Testis (tissue), 2 donors: ENCODE measurements at regions not wholly inside any gene's neighbourhood (a gene's known extent, or its start where the extent isn't known, plus 50 kb on each side); places are given as distances from the start of the nearest gene placed in this dataset.

ENCODE experiments used
- POLR2A ChIP-seq: fragments of 450-650 bp; IDR thresholded peaks from one replicate; pipeline ENCODE4 v1.6.1; 2017; ENCODE audit warnings: antibody characterized with exemption, mild to moderate bottlenecking, moderate library complexity
- TF ChIP-seq, protein P1 (sequence below), 3 experiments: fragments of 450-650 bp in 2 of 3; fragments of 200-600 bp in 1 of 3; sonication (generic) in 1 of 3; IDR thresholded peaks; one replicate each; pipeline ENCODE4 v1.5.1; 2016 to 2019; ENCODE audit warnings: antibody characterized with exemption in 3 of 3, mild to moderate bottlenecking in 2 of 3, moderate library complexity in 1 of 3

DNA sequence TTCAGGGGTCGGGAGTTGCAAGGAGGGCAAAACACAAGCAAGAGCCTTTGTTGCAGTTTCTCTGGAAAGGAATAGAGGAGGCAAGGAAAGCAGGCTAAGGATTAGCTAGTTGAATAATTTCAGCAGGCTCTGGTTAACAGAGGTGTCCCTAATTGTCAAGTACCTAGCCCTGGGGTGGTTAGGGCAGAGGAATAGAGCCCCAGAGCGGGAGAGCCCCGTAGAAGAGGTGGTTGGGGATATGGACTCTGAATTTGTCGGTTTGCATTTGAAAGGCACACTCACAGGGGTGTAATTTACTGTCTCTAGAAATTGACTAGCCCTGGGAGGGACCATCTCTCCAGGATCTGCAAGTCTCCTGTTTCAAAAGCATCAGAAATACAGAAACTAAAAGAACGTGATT lies 1030.2 kb downstream of the TMEM182 start:
- TF ChIP-seq, protein P1, sequence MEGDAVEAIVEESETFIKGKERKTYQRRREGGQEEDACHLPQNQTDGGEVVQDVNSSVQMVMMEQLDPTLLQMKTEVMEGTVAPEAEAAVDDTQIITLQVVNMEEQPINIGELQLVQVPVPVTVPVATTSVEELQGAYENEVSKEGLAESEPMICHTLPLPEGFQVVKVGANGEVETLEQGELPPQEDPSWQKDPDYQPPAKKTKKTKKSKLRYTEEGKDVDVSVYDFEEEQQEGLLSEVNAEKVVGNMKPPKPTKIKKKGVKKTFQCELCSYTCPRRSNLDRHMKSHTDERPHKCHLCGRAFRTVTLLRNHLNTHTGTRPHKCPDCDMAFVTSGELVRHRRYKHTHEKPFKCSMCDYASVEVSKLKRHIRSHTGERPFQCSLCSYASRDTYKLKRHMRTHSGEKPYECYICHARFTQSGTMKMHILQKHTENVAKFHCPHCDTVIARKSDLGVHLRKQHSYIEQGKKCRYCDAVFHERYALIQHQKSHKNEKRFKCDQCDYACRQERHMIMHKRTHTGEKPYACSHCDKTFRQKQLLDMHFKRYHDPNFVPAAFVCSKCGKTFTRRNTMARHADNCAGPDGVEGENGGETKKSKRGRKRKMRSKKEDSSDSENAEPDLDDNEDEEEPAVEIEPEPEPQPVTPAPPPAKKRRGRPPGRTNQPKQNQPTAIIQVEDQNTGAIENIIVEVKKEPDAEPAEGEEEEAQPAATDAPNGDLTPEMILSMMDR (IDR thresholded peaks at IDR 0.05), result no peak
- no peak for TF ChIP-seq POLR2A
